HEK293T (cell line): ENCODE measurements at regions not wholly inside any gene's neighbourhood (a gene's known extent, or its start where the extent isn't known, plus 50 kb on each side); places are given as distances from the start of the nearest gene placed in this dataset.

ENCODE experiments used
- CTCF ChIA-PET: fragments of 350-600 bp; formaldehyde crosslinking; extraction: SDS; loops from one replicate; lab custom pipeline; 2021; ENCODE audit warnings: antibody characterized with exemption, inconsistent platforms; lab: Yijun Ruan, JAX
- POLR2A ChIA-PET: fragments of 350-600 bp; formaldehyde crosslinking; extraction: SDS; loops from one replicate; lab custom pipeline; 2020; ENCODE audit warnings: antibody characterized with exemption, inconsistent platforms; lab: Yijun Ruan, JAX
- DNase-seq: peaks from one replicate; pipeline ENCODE4 v3.0.0; 2012; ENCODE audit warnings: mixed read lengths; ENCODE audit errors: extremely low spot score
- ARNT ChIP-seq: fragments of 450-650 bp; IDR thresholded peaks from 2 replicates; pipeline ENCODE4 v1.6.1; 2017; ENCODE audit warnings: mild to moderate bottlenecking
- BHLHE40 ChIP-seq: fragments of 450-650 bp; IDR thresholded peaks from 2 replicates; pipeline ENCODE4 v1.6.1; 2016; ENCODE audit warnings: mild to moderate bottlenecking, moderate library complexity, borderline replicate concordance
- CTBP1 ChIP-seq: fragments of 450-650 bp; IDR thresholded peaks from 2 replicates; pipeline ENCODE4 v1.6.1; 2016; ENCODE audit warnings: borderline replicate concordance
- ELF4 ChIP-seq: fragments of 450-650 bp; IDR thresholded peaks from 2 replicates; pipeline ENCODE4 v1.6.1; 2017; ENCODE audit warnings: antibody characterized with exemption
- FOXA1 ChIP-seq: fragments of 450-650 bp; IDR thresholded peaks from 2 replicates; pipeline ENCODE4 v1.6.1; 2016; ENCODE audit warnings: mild to moderate bottlenecking
- FOXK2 ChIP-seq: fragments of 450-650 bp; IDR thresholded peaks from 2 replicates; pipeline ENCODE4 v1.6.1; 2016; ENCODE audit warnings: mild to moderate bottlenecking
- FOXM1 ChIP-seq: fragments of 450-650 bp; IDR thresholded peaks from 2 replicates; pipeline ENCODE4 v1.6.1; 2017; ENCODE audit warnings: mild to moderate bottlenecking, borderline replicate concordance
- HDGF ChIP-seq: fragments of 450-650 bp; IDR thresholded peaks from 2 replicates; pipeline ENCODE4 v1.6.1; 2017; ENCODE audit warnings: antibody characterized with exemption, borderline replicate concordance
- L3MBTL2 ChIP-seq: fragments of 450-650 bp; conservative IDR thresholded peaks from 2 replicates; pipeline ENCODE4 v1.6.1; 2016; ENCODE audit warnings: mild to moderate bottlenecking
- LEF1 ChIP-seq: fragments of 450-650 bp; IDR thresholded peaks from 2 replicates; pipeline ENCODE4 v1.6.1; 2017; ENCODE audit warnings: mild to moderate bottlenecking, borderline replicate concordance
- NFRKB ChIP-seq: fragments of 450-650 bp; IDR thresholded peaks from 2 replicates; pipeline ENCODE4 v1.6.1; 2016; ENCODE audit warnings: mild to moderate bottlenecking, moderate library complexity
- SP1 ChIP-seq: fragments of 450-650 bp; IDR thresholded peaks from 2 replicates; pipeline ENCODE4 v1.6.1; 2017
- SUZ12 ChIP-seq: fragments of 450-650 bp; IDR thresholded peaks from 2 replicates; pipeline ENCODE4 v1.6.1; 2016; ENCODE audit warnings: mild to moderate bottlenecking
- TARDBP ChIP-seq: fragments of 450-650 bp; IDR thresholded peaks from 2 replicates; pipeline ENCODE4 v1.6.1; 2016
- ZNF384 ChIP-seq: fragments of 450-650 bp; IDR thresholded peaks from 2 replicates; pipeline ENCODE4 v1.6.1; 2016
- TF ChIP-seq, protein P1 (sequence below): fragments of 450-650 bp; IDR thresholded peaks from 2 replicates; pipeline ENCODE4 v1.6.1; 2016

DNA sequence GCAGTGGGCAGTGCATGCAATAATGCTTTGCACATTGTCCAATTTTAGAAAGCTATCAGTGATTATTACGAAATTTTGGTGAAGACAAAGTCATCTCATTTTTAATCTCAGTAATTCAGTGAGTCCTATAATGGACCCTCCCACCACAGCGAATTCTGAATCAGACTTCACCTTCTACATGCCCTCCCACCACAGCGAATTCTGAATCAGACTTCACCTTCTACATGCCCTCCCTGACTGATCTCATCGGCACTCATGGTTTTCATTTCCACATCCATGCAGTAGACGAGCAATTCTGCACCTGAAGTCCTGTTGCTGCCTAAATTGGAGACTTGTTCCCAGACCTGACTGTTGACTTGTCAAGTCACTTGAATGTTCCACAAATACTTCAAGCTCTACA lies 522.3 kb downstream of the EIPR1 start:
- CTCF ChIA-PET: no interaction called here
- TF ChIP-seq ELF4 (no peak), ARNT (no peak), CTBP1 (no peak), FOXK2 (no peak), FOXM1 (no peak), SUZ12 (no peak), NFRKB (no peak), BHLHE40 (no peak), FOXA1 (no peak), HDGF (no peak), LEF1 (no peak)
- TF ChIP-seq, protein P1, sequence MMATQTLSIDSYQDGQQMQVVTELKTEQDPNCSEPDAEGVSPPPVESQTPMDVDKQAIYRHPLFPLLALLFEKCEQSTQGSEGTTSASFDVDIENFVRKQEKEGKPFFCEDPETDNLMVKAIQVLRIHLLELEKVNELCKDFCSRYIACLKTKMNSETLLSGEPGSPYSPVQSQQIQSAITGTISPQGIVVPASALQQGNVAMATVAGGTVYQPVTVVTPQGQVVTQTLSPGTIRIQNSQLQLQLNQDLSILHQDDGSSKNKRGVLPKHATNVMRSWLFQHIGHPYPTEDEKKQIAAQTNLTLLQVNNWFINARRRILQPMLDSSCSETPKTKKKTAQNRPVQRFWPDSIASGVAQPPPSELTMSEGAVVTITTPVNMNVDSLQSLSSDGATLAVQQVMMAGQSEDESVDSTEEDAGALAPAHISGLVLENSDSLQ: no peak
- POLR2A ChIA-PET: no interaction called here
- DNase-seq: no peak

DNA sequence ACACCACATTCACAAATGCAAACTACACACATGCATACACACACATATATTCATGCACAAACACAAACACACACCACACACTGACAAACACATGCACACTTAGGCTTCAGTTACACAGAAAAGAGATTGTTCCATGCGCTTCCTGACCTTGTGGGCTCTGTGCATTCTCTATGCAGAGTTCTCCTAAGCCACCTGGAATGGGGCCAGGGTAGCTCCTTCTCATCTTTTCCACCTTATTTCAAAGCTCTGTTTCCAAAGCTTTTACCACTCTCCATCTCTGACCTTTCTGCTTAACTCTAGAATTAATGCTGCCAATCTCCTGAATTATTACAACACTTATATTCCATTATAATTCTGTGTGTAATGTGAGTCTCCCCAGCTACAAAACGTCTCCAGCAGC lies 522.3 kb upstream of the MYT1L start:
- TF ChIP-seq SP1 (no peak), CTBP1 (no peak), SUZ12 (no peak), ZNF384 (no peak), NFRKB (no peak), FOXA1 (no peak), FOXM1 (no peak), ELF4 (no peak), ARNT (no peak), BHLHE40 (no peak), FOXK2 (no peak), LEF1 (no peak), TARDBP (no peak), HDGF (no peak)
- TF ChIP-seq, protein P1: no peak
- CTCF ChIA-PET: no interaction called here
- DNase-seq: no peak
- POLR2A ChIA-PET: no interaction called here

DNA sequence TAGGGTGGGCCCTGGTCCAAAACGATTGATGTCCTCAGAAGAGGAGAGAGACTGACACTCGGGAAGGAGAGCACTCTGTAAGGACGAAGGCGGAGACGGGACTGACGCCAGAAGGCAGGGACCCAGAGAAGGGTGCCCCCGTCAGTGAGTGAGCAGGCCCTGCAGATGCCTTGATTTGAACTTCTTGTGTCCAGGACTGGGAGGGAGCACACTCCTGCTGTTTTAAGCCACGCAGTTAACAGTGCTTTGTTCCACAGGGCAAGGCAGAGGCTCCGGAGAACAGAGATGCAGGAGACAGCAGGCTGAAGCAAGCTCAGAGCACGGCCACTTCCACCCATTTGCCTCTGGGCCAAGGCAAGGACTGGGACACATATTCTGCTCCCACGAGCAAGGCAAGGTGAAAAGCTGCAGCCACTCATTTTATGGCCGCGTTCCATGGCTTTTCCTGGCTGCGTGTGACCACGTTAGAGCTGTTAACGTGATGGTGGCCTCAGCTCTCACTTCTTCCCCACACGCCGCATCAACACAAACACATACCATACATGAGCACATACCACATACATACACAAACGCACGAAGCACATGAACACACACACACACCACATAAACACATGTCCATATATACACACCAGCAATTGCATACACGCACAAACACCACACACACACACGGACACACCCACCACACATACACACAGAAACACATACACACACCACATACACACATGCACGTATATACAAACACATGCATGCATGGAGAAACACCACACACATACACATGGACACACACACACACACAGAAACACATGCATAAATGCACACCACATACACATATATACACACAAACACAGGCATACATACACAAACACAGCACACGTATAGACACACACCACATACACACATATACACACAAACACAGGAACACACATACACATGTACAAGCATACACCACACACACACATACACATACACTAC lies 521.0 kb upstream of the MYT1L start:
- TF ChIP-seq FOXK2 (no peak), SP1 (no peak), CTBP1 (no peak), ARNT (no peak), LEF1 (no peak), ELF4 (no peak), L3MBTL2 (no peak), TARDBP (no peak)
- ChIA-PET POLR2A (no interaction called here), CTCF (no interaction called here)
- DNase-seq: no peak

DNA sequence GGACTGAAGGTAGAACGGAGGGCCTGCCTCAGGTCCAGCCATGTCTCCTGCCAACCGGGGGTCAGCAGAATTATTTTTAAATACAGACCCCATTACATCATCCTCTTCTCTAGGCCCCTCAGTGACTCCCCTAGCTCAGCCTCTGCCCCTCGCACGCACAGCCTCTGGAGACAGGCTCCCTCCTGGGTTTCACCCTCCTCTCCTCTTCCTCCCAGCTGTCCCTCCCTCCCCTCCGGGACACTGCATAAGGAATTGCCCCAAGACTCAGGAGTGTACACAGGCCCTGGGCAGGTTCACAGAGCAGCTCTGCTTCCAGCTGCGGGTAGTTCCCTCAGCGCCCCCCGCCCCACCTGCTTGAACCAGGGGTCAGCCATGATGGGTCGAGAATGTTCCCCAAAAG lies 520.2 kb upstream of the MYT1L start:
- ChIA-PET POLR2A (no interaction called here), CTCF (no interaction called here)
- no peak for TF ChIP-seq LEF1
- TF ChIP-seq HDGF: no peak
- TF ChIP-seq SUZ12: no peak
- TF ChIP-seq CTBP1: no peak
- no peak for TF ChIP-seq L3MBTL2
- no peak for TF ChIP-seq ARNT
- no peak for TF ChIP-seq FOXK2
- no peak for TF ChIP-seq FOXA1
- no peak for TF ChIP-seq ZNF384
- TF ChIP-seq, protein P1: no peak
- TF ChIP-seq TARDBP: no peak
- TF ChIP-seq BHLHE40: no peak
- TF ChIP-seq SP1: no peak
- TF ChIP-seq ELF4: no peak
- TF ChIP-seq FOXM1: no peak
- TF ChIP-seq NFRKB: no peak
- DNase-seq: no peak

DNA sequence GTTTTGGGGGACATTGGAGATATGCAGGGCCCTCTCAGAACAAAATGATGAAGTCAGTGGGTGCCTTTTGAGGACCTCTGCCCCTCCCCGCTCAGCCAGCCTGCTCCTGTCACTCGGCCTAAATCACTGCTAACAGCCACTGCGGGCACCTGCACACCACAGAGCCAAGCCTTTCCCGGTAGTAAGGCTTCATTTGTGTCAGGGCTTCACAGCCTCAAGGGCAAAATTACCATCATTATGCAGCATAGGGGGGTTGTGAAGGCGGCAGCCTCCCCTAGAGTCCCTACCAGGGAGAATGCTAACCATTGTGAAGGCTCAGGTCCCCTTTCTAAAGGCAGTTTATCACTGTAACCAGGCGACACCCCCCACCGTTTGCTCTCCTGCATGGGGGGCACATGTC lies 519.8 kb upstream of the MYT1L start:
- no peak for DNase-seq
- ChIA-PET POLR2A (no interaction called here), CTCF (no interaction called here)
- no peak for TF ChIP-seq HDGF
- TF ChIP-seq FOXM1: no peak
- TF ChIP-seq L3MBTL2: no peak
- TF ChIP-seq SP1: no peak
- TF ChIP-seq FOXA1: no peak
- TF ChIP-seq SUZ12: no peak

DNA sequence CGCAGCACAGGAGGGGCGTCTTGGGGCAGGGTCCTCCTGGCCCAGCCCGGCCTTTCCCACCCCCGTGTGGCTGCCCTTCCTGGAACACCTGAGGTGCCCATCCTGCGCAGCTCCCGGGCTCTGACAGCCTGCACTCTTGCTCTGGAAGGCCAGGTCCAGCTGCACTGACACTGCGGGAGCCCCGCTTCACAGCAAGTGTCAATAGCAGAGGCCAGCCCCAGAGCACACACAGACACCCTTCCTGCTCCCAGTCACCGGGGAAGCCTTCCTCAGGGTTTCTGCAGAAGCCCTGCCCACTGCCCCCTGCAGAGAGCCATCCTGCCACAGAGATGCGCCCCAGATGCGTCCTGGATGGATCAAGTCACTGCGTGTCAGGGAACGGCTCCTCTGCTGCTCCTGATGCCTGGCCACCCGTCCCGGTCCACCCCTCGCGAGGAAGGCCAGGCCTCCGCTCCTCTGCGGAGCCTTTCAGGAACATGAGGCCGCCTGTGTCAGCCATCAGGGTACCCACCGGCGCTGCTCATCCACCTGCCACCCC lies 519.2 kb upstream of the MYT1L start:
- ChIA-PET POLR2A (no interaction called here), CTCF (no interaction called here)
- DNase-seq: no peak
- TF ChIP-seq SP1 (no peak), FOXM1 (no peak), FOXK2 (no peak), BHLHE40 (no peak), ZNF384 (no peak), TARDBP (no peak), ELF4 (no peak), NFRKB (no peak), FOXA1 (no peak), ARNT (no peak), HDGF (no peak), L3MBTL2 (no peak), LEF1 (no peak), SUZ12 (no peak), CTBP1 (no peak)
- TF ChIP-seq, protein P1: no peak
